ENCODE measurements at regions not wholly inside any gene's neighbourhood (a gene's known extent, or its start where the extent isn't known, plus 50 kb on each side); places are given as distances from the start of the nearest gene placed in this dataset.

DNA sequence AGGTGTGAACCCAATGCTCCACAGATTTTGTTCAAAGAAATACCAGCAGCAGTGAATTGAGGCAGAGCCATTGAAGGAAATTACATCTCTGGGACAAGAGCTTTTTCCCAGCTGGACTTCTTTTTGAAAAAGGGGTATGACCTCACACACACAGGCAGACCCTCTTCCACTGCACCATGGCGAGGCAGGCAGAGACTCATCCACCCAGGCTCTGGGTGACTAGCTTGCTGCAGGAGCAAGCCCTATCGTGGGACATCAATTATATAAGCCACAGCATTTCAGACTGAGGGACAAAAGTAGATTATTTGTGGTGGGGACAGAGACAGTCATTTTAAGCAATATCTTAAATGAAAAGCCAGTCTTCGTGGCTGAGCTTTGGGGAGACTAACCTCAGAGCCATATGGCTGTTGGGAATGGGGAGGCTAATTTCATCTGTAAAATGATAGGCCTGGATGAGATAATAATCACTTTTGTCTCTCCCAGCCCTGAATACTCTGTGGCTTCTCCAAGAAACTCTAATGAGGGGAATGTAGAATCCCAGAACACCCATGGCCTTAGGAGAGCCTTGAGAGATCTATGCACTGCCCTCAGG is 113.1 kb upstream of the TNC start:
- Histone ChIP-seq H3K36me3 (ENCODE audit: insufficient read depth) (no peaks in the 10 kb centered on the region), H3K27ac (no peak overlapping the region), H3K4me2 (no peak overlapping the region), H3K4me1 (ENCODE audit: low read depth, poor library complexity, severe bottlenecking) (no peaks in the 10 kb centered on the region), H3K9ac (no peak overlapping the region), H3K4me3 (IDR thresholded peaks at IDR 0.05; ENCODE audit: insufficient read depth, low read depth, low read length) (no peak overlapping the region), H3K27me3 (ENCODE audit: insufficient read depth, low read depth) (no peaks in the 10 kb centered on the region), H2AFZ (ENCODE audit: low read depth) (no peak overlapping the region), H3K79me2 (ENCODE audit: insufficient read depth, low read depth) (no peaks in the 10 kb centered on the region), H4K20me1 (ENCODE audit: insufficient read depth) (no peaks in the 10 kb centered on the region)
- TF ChIP-seq, protein P1, sequence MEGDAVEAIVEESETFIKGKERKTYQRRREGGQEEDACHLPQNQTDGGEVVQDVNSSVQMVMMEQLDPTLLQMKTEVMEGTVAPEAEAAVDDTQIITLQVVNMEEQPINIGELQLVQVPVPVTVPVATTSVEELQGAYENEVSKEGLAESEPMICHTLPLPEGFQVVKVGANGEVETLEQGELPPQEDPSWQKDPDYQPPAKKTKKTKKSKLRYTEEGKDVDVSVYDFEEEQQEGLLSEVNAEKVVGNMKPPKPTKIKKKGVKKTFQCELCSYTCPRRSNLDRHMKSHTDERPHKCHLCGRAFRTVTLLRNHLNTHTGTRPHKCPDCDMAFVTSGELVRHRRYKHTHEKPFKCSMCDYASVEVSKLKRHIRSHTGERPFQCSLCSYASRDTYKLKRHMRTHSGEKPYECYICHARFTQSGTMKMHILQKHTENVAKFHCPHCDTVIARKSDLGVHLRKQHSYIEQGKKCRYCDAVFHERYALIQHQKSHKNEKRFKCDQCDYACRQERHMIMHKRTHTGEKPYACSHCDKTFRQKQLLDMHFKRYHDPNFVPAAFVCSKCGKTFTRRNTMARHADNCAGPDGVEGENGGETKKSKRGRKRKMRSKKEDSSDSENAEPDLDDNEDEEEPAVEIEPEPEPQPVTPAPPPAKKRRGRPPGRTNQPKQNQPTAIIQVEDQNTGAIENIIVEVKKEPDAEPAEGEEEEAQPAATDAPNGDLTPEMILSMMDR (conservative IDR thresholded peaks at IDR 0.05; ENCODE audit: low read depth, low read length) = no peak

DNA sequence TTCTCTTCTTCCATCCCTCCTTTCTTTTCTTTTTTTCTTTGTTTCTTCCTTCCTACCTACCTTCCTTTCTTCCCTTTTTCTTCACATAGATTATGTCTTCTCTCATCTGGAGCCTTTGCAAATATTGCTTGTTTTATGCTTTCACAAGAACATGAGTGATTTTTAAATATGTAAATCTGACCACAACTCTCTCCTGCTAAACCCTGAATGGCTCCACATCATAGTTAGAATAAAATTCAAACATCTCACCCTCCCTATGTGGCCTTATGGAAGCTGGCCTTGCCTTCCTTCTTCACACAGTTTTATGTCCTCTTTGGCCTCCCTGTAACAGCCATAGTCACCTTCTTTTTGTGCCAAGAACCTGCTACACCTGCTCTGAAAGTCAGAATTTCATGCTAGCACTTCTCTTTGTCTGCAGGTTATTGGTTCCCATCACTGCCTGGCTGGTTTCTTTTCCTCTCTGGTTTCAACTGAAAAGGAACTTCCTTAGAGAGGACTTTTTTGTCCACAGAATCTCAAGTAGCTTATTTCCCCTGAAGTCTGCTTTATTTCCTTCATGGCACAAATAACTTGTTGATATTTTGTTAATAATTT is 114.3 kb upstream of the TNC start:
- Histone ChIP-seq H3K27me3 (ENCODE audit: insufficient read depth, low read depth) (no peaks in the 10 kb centered on the region), H2AFZ (ENCODE audit: low read depth) (no peak overlapping the region), H4K20me1 (ENCODE audit: insufficient read depth) (no peaks in the 10 kb centered on the region), H3K79me2 (ENCODE audit: insufficient read depth, low read depth) (no peaks in the 10 kb centered on the region), H3K27ac (no peak overlapping the region), H3K4me2 (no peak overlapping the region), H3K36me3 (ENCODE audit: insufficient read depth) (no peaks in the 10 kb centered on the region), H3K4me1 (ENCODE audit: low read depth, poor library complexity, severe bottlenecking) (no peaks in the 10 kb centered on the region), H3K9ac (no peak overlapping the region), H3K4me3 (IDR thresholded peaks at IDR 0.05; ENCODE audit: insufficient read depth, low read depth, low read length) (no peak overlapping the region)
- TF ChIP-seq, protein P1 (conservative IDR thresholded peaks at IDR 0.05; ENCODE audit: low read depth, low read length) = no peak

DNA sequence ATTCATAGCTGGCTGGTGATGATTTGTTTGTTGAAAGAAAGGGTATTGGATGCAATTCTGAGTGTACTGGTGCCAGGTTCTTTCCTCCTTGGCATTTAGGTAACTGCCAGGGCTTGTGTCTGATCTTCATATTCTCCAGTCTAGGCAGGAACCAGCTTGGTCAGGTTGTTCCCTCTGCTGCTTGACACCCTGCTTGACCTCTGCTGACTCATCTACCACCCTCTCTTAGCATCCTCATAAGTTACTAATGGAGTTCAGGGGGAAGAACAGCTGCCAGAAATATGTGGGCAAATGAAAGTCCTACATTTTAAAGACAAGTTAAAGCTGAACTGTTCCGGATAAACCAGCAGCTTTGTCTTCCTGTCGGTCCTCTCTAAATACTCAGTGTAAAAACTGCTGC is 116.1 kb upstream of the TNC start:
- Histone ChIP-seq H3K4me1 (ENCODE audit: low read depth, poor library complexity, severe bottlenecking) (no peaks in the 10 kb centered on the region), H3K9ac (no peak overlapping the region), H4K20me1 (ENCODE audit: insufficient read depth) (no peaks in the 10 kb centered on the region), H3K36me3 (ENCODE audit: insufficient read depth) (no peaks in the 10 kb centered on the region), H3K4me3 (IDR thresholded peaks at IDR 0.05; ENCODE audit: insufficient read depth, low read depth, low read length) (no peak overlapping the region), H3K4me2 (no peak overlapping the region), H3K79me2 (ENCODE audit: insufficient read depth, low read depth) (no peaks in the 10 kb centered on the region), H3K27ac (no peak overlapping the region), H3K27me3 (ENCODE audit: insufficient read depth, low read depth) (no peaks in the 10 kb centered on the region), H2AFZ (ENCODE audit: low read depth) (no peak overlapping the region)
- TF ChIP-seq, protein P1 (conservative IDR thresholded peaks at IDR 0.05; ENCODE audit: low read depth, low read length) = no peak

DNA sequence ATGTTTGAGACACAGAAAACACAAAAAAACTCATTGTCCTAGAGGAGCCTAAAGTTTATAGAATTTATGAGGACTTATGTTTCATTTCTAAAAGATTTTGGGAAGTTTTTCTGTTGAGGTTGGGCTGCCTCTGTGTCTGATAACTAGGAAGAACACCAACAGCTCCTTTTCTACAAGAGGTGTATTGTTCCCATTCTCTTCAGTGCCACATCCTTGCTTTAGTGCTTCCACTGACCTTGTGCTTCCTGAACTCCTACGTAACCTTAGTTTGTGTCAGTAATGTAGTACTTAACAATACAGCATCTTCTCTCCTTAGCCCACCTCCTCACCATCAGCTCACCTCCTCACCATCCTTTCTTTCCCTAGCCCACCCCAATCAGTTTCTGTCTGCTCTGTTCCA is 117.3 kb upstream of the TNC start:
- TF ChIP-seq, protein P1 (conservative IDR thresholded peaks at IDR 0.05; ENCODE audit: low read depth, low read length) = no peak

More for the DNA sequence above, 117.3 kb upstream of the TNC start:
- Histone ChIP-seq H3K4me3 (IDR thresholded peaks at IDR 0.05; ENCODE audit: insufficient read depth, low read depth, low read length) (no peak overlapping the region), H3K79me2 (ENCODE audit: insufficient read depth, low read depth) (no peaks in the 10 kb centered on the region), H2AFZ (ENCODE audit: low read depth) (no peak overlapping the region), H3K9ac (no peak overlapping the region), H3K27ac (no peak overlapping the region), H3K27me3 (ENCODE audit: insufficient read depth, low read depth) (no peaks in the 10 kb centered on the region), H3K36me3 (ENCODE audit: insufficient read depth) (no peaks in the 10 kb centered on the region), H3K4me1 (ENCODE audit: low read depth, poor library complexity, severe bottlenecking) (no peaks in the 10 kb centered on the region), H4K20me1 (ENCODE audit: insufficient read depth) (no peaks in the 10 kb centered on the region), H3K4me2 (no peak overlapping the region)
